GM12878 (cell line): ENCODE measurements at regions not wholly inside any gene's neighbourhood (a gene's known extent, or its start where the extent isn't known, plus 50 kb on each side); places are given as distances from the start of the nearest gene placed in this dataset.

Experiments used
- ATAC-seq: fragments of 200-7000 bp; cut with Tn5 transposase; 3 replicates; pipeline ENCODE4 v1.9.1; 2020; ENCODE audit warnings: mild to moderate bottlenecking, moderate library complexity
- BruUV-seq: library from RNA; stranded (reverse); fragments of 400-500 nt; replicated peaks from 2 replicates; lab custom pipeline; 2021; lab: Mats Ljungman, UMichigan
- CTCF ChIA-PET: fragments of 300-600 bp; sonication (Branson Sonifier 250); formaldehyde crosslinking; extraction: SDS; loops from one replicate; lab custom pipeline; 2021; ENCODE audit warnings: inconsistent platforms; lab: Yijun Ruan, JAX
- POLR2A ChIA-PET: fragments of 350-600 bp; formaldehyde crosslinking; extraction: SDS; loops from one replicate; lab custom pipeline; 2021; ENCODE audit warnings: inconsistent platforms; lab: Charles Lee
- RAD21 ChIA-PET: fragments of 300-600 bp; sonication (Branson Sonifier 250); formaldehyde crosslinking; loops from one replicate; lab custom pipeline; 2023; ENCODE audit warnings: antibody characterized with exemption; ENCODE audit not compliant: unreplicated experiment; lab: Charles Lee
- SMC1A ChIA-PET: fragments of 300-600 bp; sonication (Branson Sonifier 250); formaldehyde crosslinking; loops from one replicate; lab custom pipeline; 2023; ENCODE audit not compliant: unreplicated experiment, uncharacterized antibody; lab: Charles Lee
- DNase-seq: peaks from one replicate; pipeline ENCODE4 v3.0.0-alpha.2; 2011; ENCODE audit warnings: low read depth, low spot score
- FAIRE-seq: peaks from 3 replicates; lab custom pipeline; 2011; peaks lifted over from hg19 to GRCh38; lab: Jason Lieb, UNC
- H2AFZ ChIP-seq: 2 replicates; pipeline ENCODE4 v1.6.0; 2011; ENCODE audit warnings: low read depth, low read length, control low read depth; ENCODE audit not compliant: control insufficient read depth
- H3K27ac ChIP-seq: 2 replicates; pipeline ENCODE4 v1.5.1; 2011; ENCODE audit warnings: control low read depth; ENCODE audit not compliant: control insufficient read depth, insufficient read depth
- H3K27me3 ChIP-seq, 2 experiments: replicated peaks in 1 of 2; 2 replicates each; pipeline versions ENCODE4 v1.6.0 to v1.6.1; 2011; ENCODE audit warnings: low read length in 1 of 2; ENCODE audit not compliant: control insufficient read depth in 2 of 2, insufficient read depth in 2 of 2
- H3K36me3 ChIP-seq, 2 experiments: 2 replicates each; pipeline ENCODE4 v1.5.1; 2011; ENCODE audit warnings: low read length in 1 of 2; ENCODE audit not compliant: control insufficient read depth in 2 of 2, insufficient read depth in 2 of 2
- H3K4me1 ChIP-seq: 2 replicates; pipeline ENCODE4 v1.6.1; 2011; ENCODE audit warnings: mild to moderate bottlenecking, low read length, moderate library complexity, mixed read lengths; ENCODE audit not compliant: control insufficient read depth, insufficient read depth
- H3K4me2 ChIP-seq: 2 replicates; pipeline ENCODE4 v1.6.0; 2011; ENCODE audit warnings: control low read depth; ENCODE audit not compliant: control insufficient read depth, insufficient read depth
- H3K4me3 ChIP-seq: fragments of 200-600 bp; sonication (generic); 2 replicates; pipeline ENCODE4 v1.5.1; 2016
- H3K79me2 ChIP-seq: 2 replicates; pipeline ENCODE4 v1.6.0; 2011; ENCODE audit warnings: low read length; ENCODE audit not compliant: control insufficient read depth, insufficient read depth
- H3K9ac ChIP-seq: 2 replicates; pipeline ENCODE4 v1.8.0; 2011; ENCODE audit warnings: low read length, control low read depth, mixed read lengths; ENCODE audit not compliant: control insufficient read depth, insufficient read depth
- H3K9me3 ChIP-seq: replicated peaks from 3 replicates; pipeline ENCODE4 v1.5.1; 2011; ENCODE audit warnings: mild to moderate bottlenecking, low read length; ENCODE audit not compliant: control insufficient read depth, insufficient read depth
- H4K20me1 ChIP-seq: 2 replicates; pipeline ENCODE4 v1.6.0; 2011; ENCODE audit not compliant: control insufficient read depth, insufficient read depth
- CUX1 ChIP-seq: IDR thresholded peaks from 2 replicates; pipeline ENCODE4 v1.6.1; 2012; ENCODE audit warnings: improper control_type of control experiment, low read depth, low read length; ENCODE audit not compliant: insufficient replicate concordance
- E2F8 ChIP-seq: fragments of 450-650 bp; IDR thresholded peaks from 2 replicates; pipeline ENCODE4 v1.6.1; 2018; ENCODE audit warnings: mild to moderate bottlenecking, low read depth, moderate library complexity; ENCODE audit not compliant: partially characterized antibody
- HCFC1 ChIP-seq: fragments of 150-350 bp; IDR thresholded peaks from 2 replicates; pipeline ENCODE4 v1.6.1; 2014; ENCODE audit warnings: low read length
- HDGF ChIP-seq: fragments of 450-650 bp; IDR thresholded peaks from 2 replicates; pipeline ENCODE4 v1.6.1; 2016; ENCODE audit warnings: antibody characterized with exemption
- IKZF2 ChIP-seq, 2 experiments: fragments of 450-650 bp; IDR thresholded peaks; 2 replicates each; pipeline ENCODE4 v1.6.1; 2017; ENCODE audit warnings: mild to moderate bottlenecking in 2 of 2, moderate library complexity in 2 of 2
- MEF2A ChIP-seq: IDR thresholded peaks from 2 replicates; pipeline ENCODE4 v1.6.1; 2011; ENCODE audit warnings: low read depth, mild to moderate bottlenecking, low read length, moderate library complexity; ENCODE audit not compliant: insufficient read depth
- MLLT1 ChIP-seq: fragments of 450-650 bp; IDR thresholded peaks from 2 replicates; pipeline ENCODE4 v1.6.1; 2016; ENCODE audit warnings: mild to moderate bottlenecking
- PBX3 ChIP-seq: IDR thresholded peaks from 2 replicates; pipeline ENCODE4 v1.6.1; 2011; ENCODE audit warnings: mild to moderate bottlenecking, low read depth, low read length, moderate library complexity; ENCODE audit not compliant: insufficient replicate concordance
- POU2F2 ChIP-seq: IDR thresholded peaks from 3 replicates; pipeline ENCODE4 v1.6.1; 2011; ENCODE audit warnings: low read depth, mild to moderate bottlenecking, low read length, borderline replicate concordance
- SMARCA5 ChIP-seq: fragments of 450-650 bp; IDR thresholded peaks from 2 replicates; pipeline ENCODE4 v1.6.1; 2017; ENCODE audit warnings: mild to moderate bottlenecking
- TCF7 ChIP-seq: IDR thresholded peaks from 2 replicates; pipeline ENCODE4 v1.6.1; 2014; ENCODE audit warnings: antibody characterized with exemption, borderline replicate concordance
- WGBS: methylation state at CpG from one replicate; pipeline ENCODE4 v1.1.6; 2016; ENCODE audit warnings: low lambda C conversion rate; ENCODE audit not compliant: insufficient replicate concordance, insufficient coverage; ENCODE audit errors: missing lambda C conversion rate; 5-methylcytosine and 5-hydroxymethylcytosine counted together
- in situ Hi-C: fragments of 300-500 bp; cut with MboI; formaldehyde crosslinking; loops from 9 replicates; pipeline ENCODE4 v1.14.3; 2018; ENCODE audit warnings: mixed read lengths
- intact Hi-C: fragments of 100-400 bp; cut with micrococcal nuclease; formaldehyde crosslinking; loops from one replicate; pipeline ENCODE4 v1.14.2; 2022; ENCODE audit not compliant: unreplicated experiment

- H2AFZ ChIP-seq: no peak overlapping the region
- BruUV-seq: no TSS peak
- no peak overlapping the region for H3K27ac ChIP-seq
- H3K4me1 ChIP-seq: no peaks in the 10 kb centered on the region
- H3K79me2 ChIP-seq: no peaks in the 10 kb centered on the region
- intact Hi-C loops: no loop called here
- POLR2A ChIA-PET: no interaction called here
- RAD21 ChIA-PET: no interaction called here
- FAIRE-seq (no peak), DNase-seq (no peak)
- 27% methylated on average over 6 of the region's 6 CpGs for WGBS
- no peak overlapping the region for H3K4me2 ChIP-seq
- no peak overlapping the region for H3K4me3 ChIP-seq
- CTCF ChIA-PET: interaction anchor here (0.7 kb wide), 1 partner anchor 13 kb away, joined by 3 read pairs; no protein-coding TSS in a partner anchor
- TF ChIP-seq POU2F2 (no peak), E2F8 (no peak), IKZF2 (IDR thresholded peaks at IDR 0.05) (no peak), MLLT1 (no peak), SMARCA5 (no peak), MEF2A (no peak), PBX3 (no peak), CUX1 (no peak), HDGF (no peak), HCFC1 (no peak), TCF7 (no peak)
- TF ChIP-seq, all 136 proteins: peak for 0
- H3K36me3 ChIP-seq: no peaks in the 10 kb centered on the region
- ATAC-seq: no peak
- H3K27me3 ChIP-seq: no peaks in the 10 kb centered on the region
- no peaks in the 10 kb centered on the region for H3K9me3 ChIP-seq
- no peak overlapping the region for H3K9ac ChIP-seq
- no peaks in the 10 kb centered on the region for H4K20me1 ChIP-seq
- SMC1A ChIA-PET: interaction anchor here (0.7 kb wide), 1 partner anchor 20 kb away, joined by 3 read pairs; no protein-coding TSS in a partner anchor
- in situ Hi-C loops: no loop called here
Measured at GRCh38 chr10:33859319-33860022, 525.0 kb upstream of the NRP1 start.
